IPS-NIHi7 (cell line): ENCODE measurements at regions not wholly inside any gene's neighbourhood (a gene's known extent, or its start where the extent isn't known, plus 50 kb on each side); places are given as distances from the start of the nearest gene placed in this dataset.
"Not testable (repeated sequence)": the region's sequence is repeated elsewhere in the genome, so short reads cannot be mapped to it uniquely, and the experiment has no call there.

ENCODE experiments used
- DNase-seq: peaks from one replicate; pipeline ENCODE4 v3.0.0; 2012; ENCODE audit warnings: mixed read lengths; ENCODE audit errors: extremely low spot score

DNA sequence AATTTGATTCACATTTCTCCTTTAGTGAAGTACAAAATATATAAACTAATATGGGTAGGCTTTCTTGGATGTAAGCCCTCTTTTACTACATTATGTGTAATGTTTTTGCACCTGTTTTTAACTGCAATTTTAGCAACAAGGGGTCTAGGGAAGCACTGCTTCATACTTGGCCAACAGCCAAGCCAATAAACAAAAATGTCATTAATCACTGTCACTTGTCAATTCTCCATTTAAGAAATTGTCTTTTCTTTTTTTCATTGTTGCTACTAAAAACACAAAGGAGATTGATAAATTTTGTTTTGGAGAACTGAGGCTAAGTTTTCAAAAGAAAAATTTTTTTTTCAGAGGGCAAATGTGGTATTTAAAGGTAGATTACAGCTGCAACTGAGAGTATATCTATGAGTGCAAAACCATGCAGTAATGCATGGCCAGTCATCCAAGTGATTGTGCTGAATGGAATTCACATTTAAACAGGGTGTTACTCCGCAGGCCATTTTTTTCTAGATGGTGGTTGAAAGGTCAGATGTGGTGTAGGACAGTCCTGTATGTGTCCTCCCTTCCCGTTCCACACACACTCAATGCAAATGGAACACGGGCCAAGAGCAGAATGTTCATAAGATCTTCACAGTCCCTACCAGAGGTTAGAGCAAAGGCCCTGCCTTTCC, 503.0 kb upstream of the LMO3 start:
- no peak for DNase-seq

DNA sequence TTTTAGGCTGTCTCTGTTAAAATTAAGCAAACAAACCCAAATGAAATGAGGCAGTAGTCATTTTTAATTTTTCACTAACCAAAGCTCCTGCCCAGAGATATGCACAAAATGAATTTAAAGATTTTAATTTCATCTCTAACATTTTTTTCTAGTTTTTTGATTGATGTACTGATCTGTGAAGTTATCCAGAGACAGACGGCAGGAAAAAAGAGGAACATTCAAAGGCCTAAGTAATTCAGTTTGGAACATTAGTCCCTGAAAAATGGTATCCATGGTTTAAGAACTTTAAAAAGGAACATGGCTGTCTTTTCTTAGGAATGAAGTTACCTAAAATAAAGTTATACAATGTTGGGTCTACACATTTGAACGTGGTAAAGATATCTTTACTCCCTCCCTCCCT, 498.8 kb upstream of the LMO3 start:
- DNase-seq = no peak

DNA sequence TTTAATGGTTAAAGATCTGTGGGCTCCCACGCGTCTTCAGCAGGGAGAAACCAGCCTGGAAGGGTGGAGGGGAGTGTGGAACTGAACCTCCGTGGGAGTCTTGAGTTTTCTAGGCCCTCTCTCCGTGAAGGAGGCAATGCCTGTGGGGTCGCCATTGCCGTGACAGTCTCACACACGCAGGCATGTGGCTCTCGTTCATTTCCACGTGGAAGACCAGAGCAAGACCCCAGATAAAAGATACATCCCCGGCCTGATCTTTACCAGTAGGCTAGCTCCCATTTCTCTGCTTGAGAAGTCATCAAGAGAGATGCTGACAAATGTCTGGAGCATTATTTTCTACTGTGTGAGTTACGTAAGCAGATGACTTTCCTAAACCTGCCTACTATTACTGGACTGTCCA, 491.7 kb upstream of the LMO3 start:
- no peak for DNase-seq

DNA sequence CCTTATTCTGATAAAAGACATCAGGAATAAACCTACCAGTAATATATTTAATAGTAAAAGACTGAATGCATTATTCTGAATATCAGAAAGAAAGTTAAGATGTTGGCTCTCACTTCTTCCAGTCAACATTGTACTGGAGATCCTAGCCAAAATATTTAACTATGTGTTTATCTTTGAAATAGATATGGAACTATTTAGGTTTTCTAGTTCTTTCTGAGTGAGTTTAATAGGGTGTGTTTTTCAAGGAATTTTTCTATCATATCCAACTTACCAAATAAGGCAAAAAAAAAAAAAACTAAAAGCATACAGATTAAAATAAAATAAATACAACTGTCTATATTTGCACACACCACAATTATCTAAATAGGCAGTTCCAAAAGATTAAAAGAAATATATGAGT, 478.9 kb upstream of the LMO3 start:
- DNase-seq = no peak

DNA sequence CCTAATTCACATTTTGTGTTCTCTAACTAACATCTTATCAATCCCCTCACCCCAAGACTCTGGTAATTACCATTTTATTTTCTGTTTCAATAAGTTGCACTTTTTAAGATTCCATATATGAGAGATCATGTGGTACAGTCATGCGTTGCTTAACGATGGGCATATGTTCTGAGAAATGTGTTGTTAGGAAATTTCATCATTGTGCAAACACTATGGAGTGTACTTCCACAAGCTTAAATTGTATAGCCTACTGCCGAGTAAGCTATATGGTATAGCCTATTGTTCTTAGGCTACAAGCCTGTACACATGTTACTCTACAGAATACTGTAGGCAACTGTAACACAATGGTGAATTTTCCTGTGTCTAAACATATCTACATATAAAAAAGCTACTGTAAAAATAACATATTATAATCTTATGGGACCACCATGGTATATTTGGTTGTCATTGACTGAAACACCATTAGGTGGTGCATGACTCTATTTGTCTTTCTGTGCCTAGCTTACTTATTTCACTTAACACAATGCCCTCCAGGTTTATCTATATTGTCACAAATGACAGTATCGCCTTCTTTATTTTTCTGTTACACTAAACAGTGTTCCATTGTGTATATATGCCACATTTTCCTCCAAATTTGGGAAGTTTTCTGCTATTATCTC, 473.4 kb upstream of the LMO3 start:
- DNase-seq = no peak

DNA sequence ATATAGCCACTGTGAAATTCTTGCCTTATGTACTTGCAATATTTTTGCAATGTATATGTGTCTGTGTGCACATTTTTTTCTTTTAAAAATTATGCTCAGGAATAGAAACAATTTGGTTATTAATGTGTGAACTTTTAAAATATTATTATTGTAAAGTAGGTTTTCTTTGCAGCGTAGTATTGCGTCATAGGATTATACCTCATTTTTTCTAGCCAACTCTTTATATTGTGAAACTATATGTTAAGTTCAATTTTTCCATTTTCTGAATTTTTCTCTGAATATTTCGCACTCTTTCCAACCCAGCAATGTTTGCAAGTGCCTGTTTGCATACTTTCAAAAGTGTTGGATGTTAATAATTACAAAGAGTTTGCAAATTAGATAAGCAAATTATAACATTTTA, 471.6 kb upstream of the LMO3 start:
- no peak for DNase-seq

DNA sequence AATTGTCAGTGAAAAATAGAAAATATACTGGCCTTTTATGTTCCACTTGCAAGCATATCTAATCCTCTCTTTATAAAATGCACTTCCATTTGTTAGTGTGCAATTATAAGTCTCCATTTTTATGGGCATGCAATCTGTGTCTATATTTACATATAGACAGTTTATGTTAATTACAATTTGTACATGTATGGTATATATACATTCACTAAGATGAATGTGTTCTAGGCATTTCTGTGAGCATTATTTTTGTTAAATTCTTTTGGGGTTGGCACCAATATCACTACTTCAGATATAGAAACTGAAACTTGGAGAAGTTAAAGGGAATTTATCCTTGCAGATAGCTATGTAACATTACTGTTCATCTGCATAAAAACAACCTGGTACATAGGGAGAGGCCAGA, 470.8 kb upstream of the LMO3 start:
- no peak for DNase-seq

DNA sequence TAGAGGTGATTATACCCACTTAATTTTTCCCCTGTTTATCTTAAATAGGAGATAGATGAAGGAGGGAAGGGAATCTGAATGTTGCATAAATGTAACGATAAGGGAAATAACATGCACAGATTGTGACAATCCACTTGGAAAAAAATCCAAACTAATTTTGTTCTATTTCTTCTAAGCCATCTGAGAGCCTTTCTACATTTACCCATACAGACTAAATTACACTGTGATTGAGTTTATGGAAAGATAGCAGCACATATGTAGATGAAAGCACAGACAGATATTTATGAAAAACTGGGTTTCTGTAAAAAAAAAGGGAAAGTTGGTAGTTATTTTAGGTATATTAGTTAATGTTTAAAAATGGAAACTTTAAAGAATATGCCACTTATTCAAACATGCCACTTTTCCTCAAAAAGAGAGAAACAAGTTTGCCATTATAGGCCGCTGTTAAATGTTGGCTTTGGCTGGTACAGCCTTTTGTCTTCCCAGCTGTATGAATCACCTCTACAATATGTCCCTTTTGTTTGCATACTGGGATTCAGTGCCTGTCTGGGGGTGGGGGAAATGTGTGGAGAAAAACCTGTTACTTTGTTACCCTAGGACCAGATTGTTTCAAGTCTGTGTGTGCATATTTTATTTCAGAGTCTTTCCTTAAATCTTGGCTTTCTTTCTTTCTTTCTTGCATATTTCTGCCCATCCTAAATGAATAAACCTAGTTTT, 470.2 kb upstream of the LMO3 start:
- DNase-seq = no peak

DNA sequence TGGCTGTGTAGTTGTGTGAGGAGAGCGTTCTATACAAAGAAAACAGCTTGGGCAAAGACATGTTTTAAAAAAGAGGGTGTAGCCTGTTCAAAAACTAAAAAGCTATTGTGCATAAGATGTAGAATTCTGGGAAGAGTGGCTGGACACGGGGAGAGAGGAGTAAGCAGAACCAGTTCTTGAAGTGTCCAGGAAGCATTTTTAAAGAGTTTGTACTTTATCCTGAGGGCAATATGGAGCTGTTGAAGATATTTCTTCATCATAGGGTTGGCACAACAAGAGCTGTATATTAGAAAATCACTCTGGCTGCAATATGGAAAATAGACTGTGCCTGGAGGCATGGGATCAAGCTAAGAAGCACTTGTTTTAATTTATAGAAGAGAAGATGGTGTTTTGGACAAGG, 458.9 kb upstream of the LMO3 start:
- DNase-seq = no peak

DNA sequence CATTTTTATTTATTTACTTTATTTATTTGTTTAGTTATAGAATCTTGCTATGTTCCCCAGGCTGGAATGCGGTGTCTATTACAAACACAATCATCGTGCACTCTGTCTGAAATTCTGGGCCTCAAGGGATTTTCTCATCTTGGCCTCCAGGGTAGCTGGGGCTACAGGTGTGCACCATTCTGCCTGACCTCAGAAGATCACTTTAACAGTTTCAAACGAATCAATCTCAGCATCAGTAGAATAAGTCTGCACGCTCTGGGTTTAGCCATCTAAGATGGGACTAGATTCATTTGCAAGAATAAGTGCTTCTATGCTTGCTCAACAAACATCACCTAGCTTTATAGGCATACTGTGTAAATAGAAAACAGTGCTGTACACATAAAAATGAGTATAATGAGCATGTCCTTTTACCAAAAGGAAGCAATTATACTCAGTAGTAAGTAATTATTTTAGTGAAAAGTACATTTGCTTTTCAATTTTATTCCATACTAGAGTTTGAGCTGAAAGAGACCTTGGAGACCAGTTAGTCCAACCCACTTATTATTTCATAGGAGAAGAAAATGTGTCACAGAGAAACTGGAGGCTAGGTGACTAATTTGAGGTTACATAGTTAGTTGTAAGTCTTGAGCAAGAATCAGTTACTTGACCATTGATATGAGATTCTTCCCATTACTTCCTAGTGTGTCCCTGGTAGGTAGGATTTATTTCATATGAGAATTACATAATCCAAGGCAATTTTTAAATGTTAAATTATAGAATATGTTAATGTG, 456.5 kb upstream of the LMO3 start:
- no peak for DNase-seq

DNA sequence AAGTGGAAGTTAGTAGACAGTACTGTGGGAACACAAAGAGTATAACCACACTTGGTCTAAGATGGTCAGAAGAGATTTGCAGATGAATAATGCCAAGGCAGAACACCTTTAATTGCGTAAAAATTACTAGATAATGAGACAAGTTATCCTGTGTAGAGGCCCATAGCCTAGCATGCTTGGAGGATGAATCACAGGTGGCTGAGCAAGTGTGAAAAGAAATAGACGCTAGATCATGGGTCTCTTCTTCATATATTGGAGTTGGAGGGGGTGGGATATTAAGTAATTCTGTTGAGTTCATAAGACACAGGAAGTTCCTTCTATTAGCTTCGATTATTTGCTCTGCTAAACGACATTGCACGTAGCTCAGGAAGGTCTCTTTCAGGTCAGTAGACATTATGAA, 454.3 kb upstream of the LMO3 start:
- no peak for DNase-seq

DNA sequence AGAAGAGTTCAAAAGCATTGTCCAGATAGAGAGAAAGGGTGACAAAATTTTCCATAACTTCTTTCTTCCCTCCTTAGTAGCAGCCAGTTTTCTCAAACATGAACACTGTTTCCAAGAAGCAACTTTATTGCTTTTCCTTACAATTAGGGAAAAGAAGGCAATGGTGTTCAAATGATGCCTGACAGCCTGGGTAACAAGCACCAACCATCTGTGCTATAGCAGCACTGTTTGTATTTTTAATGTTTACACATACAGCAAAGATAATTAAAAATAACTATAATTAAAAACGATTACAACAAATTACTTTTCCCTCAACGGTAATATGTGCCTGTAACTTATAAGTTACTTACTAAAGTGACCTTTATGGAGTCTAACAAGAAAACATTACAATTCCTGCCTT, 450.6 kb upstream of the LMO3 start:
- DNase-seq = no peak

DNA sequence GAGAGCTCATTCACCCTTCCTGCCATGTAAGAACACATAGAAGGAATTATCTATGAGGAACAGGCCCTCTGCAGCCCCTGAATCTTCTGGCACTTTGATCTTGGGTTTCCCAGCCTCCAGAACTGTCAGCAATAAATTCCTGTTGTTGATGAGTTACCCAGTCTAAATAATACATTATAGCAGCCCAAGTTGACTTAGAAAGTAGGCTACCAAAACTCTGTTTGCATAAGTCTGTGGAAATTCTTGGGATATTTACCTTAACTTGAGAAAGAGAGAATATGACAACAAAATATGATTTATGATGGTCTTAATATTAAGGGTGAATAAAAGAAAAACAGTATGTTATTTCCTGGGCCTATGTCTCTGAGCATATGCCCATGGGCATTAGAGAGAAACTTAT, 433.0 kb upstream of the LMO3 start:
- DNase-seq = no peak

DNA sequence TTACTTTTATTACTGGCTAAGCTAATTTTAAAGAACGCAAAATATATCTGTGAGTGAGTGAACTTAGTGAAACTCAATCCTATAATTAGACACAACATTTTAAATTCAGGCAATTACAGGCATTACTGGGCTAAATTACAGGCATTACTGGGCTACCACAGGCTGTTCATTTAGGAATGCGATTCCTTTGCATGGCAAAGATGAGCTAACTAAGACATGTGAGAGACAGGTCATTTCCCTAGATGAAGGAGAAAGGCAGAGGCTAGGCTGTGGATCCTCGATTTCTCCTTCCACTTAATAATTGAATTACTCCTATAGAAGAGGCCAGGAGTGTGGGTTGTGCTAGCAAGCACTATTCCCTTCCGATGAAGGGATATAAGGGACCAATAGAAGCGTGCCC, 429.4 kb upstream of the LMO3 start:
- DNase-seq = peak; percentile 8

DNA sequence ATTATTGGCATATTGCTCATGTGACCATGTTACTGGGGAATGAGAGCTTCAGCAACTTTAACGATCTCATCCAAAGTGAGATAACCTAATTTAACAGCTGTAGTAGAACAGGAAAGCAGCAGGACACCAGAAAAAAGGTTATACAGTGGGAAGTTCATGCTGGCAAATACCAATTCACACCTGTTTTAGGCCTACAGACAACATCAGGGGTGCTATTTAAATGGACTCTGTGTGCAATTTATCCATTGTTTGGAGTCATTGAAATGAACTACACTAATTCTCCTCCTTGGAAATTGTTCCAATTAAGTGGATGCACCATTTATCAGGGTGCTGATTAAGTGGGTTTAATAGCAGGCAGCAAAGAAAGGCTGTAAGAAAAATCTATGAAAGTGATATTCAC, 424.4 kb upstream of the LMO3 start:
- no peak for DNase-seq

DNA sequence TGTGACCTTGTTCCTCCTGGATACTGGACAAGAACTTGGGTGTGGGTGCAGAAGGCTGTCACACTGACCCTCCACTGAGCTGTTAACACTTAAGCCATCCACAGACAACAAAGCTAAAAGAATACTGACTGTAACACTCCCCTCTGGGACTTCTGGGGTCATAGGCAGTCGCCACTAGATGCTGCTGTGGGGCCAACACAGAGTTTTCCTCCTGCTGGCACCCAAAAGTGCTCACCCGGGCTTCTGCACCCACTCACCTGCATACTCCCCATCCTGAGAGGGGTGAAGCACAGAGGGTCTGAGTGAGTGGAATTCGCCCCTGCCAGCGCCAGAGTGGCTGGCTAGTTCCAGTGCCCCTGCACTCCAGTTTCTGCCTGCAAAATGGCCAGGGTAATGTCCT, 422.4 kb upstream of the LMO3 start:
- no peak for DNase-seq

DNA sequence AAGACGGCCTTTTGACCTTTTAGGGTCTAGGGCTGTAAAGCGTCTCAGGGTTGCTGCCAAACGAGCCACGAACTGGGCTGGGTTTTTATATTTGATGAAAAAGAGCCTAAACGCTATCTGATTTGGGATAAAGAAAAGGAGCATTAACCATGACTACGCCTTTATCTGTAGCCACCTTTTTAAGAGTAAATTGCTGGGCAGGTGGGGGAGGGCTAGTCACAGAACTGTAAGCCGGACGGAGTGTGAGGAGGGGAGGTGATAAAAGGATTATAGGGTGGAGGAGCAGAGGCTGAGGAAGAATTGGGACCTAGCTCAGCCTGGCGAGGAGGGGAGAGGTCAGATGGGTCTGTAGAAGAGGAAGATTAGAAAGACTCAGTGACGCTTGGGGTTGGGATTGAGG, 419.5 kb upstream of the LMO3 start:
- not testable (repeated sequence) for DNase-seq

DNA sequence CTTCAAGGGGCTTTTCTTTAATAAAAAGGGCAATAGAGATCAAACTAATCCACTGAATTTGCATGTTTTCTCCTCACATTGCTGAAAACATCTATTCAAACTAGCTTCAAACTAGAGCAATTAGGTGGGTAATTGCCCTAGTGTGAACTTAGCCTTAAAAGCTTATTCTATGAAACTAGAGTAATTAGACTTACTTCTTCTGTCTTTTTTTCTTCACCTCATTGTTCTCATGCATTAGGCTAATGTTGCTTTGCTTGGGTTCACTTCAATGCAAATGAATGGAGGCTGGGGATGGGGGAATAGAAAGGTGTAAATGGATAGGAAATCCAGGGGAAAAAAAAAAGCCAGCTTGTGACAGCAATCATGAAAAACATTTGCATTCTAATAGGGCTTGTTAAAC, 414.8 kb upstream of the LMO3 start:
- DNase-seq = peak; percentile 18

DNA sequence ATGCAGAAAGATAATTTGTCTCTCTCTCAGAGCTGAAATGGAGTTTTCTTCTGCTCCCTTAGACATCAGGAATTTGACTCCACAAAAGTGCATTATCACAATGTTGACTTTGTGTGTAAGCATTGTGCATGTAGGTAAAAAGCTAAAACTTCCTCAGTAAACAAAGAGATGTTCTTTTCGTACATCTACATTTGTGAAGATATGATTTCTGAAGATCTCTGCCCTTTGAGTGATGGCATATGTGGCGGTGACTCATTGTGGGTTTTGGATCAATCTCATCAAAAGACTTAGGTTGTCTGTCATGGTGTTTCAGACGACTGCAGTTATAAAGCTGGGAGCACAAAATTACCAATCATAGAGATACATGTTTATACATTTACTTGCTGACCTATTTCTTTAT, 411.4 kb upstream of the LMO3 start:
- no peak for DNase-seq

DNA sequence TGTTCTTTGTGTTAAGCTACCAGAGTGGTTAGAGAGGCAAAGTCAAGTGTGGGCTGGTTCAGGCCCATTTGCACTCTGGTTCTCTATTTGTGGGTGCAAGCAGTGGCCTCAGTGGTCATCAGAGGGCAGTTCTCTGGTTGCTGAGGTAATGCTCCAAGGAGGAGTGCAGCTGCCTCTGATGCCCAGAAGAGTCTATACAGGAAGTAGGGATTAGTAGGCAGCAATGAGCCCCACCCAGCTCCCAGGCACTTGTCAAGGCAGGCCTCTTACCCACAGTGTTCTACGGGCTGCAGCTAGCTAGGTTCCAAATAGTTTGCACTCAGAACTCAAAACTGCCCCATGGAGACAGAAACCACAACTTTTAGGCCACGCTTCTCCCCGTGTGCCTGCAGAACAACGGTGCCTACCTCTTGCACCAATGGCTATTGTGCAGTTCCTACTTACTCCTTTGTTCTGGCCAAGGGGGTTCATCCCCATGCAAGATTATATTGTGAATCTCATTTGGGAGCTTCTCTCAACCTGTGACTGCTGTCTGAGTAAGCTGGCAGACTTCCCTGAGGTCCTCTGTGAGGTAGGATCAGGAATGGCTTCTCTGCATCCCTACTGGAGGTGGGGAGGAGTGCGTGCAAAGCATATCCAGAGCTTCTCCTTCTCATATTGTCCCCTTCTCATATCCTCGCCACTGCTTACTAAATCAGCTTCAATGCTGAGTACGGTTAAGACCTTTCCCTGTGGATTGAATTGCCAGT, 410.3 kb upstream of the LMO3 start:
- DNase-seq = no peak

DNA sequence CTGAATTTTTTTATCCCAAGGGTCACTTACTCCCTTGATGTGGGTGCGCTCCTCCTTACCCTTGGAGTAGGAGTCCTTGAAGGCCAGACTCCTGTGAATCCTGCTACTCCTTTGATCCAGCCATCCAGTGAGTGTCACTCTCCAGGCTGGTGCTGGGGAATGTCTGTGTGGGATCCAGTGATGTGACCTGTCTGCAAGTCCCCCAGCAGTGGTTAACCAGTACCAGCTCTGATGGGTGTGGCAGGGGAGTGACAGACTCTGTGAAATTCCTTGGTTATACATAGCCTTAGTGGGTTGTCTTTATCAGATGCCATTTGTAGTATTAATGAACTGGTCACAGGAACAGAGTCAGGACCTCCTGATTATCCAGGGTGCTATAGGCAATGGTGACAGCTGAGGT, 409.5 kb upstream of the LMO3 start:
- DNase-seq = no peak
